Activated T-helper 1 cell treated with anti-CD3 and anti-CD28 coated beads, Interleukin-12 subunit alpha, Interleukin-12 subunit beta, Interleukin-2, Interleukin-4 antibody, amounts not matched to agents 30 ng/mL and 10 ng/mL and 1 ng/mL, durations not matched to agents 14 hours and 24 hours and 36 hours (primary cell): ENCODE measurements at regions not wholly inside any gene's neighbourhood (a gene's known extent, or its start where the extent isn't known, plus 50 kb on each side); places are given as distances from the start of the nearest gene placed in this dataset.

Experiments used
- DNase-seq: peaks from one replicate; pipeline ENCODE4 v3.0.0; 2021; ENCODE audit warnings: low spot score
- H3K27ac Mint-ChIP-seq: one replicate; pipeline ENCODE4 v1.8.0; 2021; ENCODE audit warnings: mild to moderate bottlenecking, mixed read lengths
- H3K27me3 Mint-ChIP-seq: one replicate; pipeline ENCODE4 v1.8.0; 2022; ENCODE audit warnings: mild to moderate bottlenecking, moderate library complexity, mixed read lengths; ENCODE audit not compliant: insufficient read depth
- H3K36me3 Mint-ChIP-seq: one replicate; pipeline ENCODE4 v1.8.0; 2021; ENCODE audit warnings: low read depth, mixed read lengths
- H3K4me1 Mint-ChIP-seq: one replicate; pipeline ENCODE4 v1.8.0; 2021; ENCODE audit warnings: low read depth, mixed read lengths
- H3K4me3 Mint-ChIP-seq: one replicate; pipeline ENCODE4 v1.8.0; 2021; ENCODE audit warnings: mild to moderate bottlenecking, moderate library complexity, mixed read lengths
- H3K9me3 Mint-ChIP-seq: one replicate; pipeline ENCODE4 v1.8.0; 2021; ENCODE audit warnings: mixed read lengths
- intact Hi-C: fragments of 100-400 bp; cut with micrococcal nuclease; formaldehyde crosslinking; loops from one replicate; pipeline ENCODE4 v1.15.1; 2024

DNA sequence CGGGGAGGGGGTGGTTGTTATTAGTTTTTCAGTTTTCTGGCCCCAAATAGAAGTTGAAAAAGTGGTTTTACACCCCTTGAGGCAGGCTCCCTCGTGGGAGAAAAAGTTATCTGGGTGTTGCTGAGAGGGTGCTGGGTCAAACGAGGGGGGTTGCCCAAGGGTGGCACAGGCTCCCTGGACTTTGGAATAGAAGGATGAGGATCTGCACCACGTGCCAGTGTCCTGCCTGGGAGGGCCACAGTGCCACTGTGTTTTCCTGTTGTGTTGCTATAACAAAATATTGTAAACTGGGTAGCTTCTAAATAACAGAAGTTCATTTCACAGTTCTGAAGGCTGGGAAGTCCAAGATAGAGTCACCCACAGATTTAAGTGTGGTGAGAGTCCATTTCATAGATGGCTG is 181.9 kb downstream of the CXCL12 start:
- Mint-ChIP-seq H3K4me1 (no peaks in the 10 kb centered on the region), H3K9me3 (no peaks in the 10 kb centered on the region)
- intact Hi-C loops, result no loop called here

DNA sequence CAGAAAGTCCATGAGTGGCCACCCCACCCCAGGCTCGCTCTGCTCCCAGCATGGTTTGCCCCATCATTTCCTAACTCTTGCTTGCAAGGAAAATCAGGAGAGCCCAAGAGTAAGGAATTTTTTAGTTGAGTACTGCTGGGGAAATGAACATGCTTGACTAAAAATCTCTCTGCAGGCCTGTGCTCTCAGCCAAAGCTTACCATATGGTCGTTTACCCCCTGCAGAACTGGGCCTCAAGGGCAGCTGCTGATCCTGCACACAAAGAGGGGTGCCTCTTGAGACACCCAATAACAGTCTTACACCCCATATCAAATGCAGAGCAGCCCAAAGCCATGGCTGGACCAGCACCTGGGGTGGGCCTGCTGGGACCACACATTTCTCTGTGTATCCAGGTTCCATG is 183.2 kb downstream of the CXCL12 start:
- Mint-ChIP-seq H3K27me3 (no peaks in the 10 kb centered on the region), H3K4me1 (no peaks in the 10 kb centered on the region), H3K36me3 (no peaks in the 10 kb centered on the region), H3K9me3 (no peaks in the 10 kb centered on the region), H3K27ac (no peak overlapping the region), H3K4me3 (no peak overlapping the region)
- intact Hi-C loops, result no loop called here
- no peak for DNase-seq

More for the DNA sequence above, 181.9 kb downstream of the CXCL12 start:
- Mint-ChIP-seq H3K27ac (no peak overlapping the region), H3K4me3 (no peak overlapping the region), H3K36me3 (no peaks in the 10 kb centered on the region), H3K27me3 (no peaks in the 10 kb centered on the region)
- DNase-seq, result no peak

DNA sequence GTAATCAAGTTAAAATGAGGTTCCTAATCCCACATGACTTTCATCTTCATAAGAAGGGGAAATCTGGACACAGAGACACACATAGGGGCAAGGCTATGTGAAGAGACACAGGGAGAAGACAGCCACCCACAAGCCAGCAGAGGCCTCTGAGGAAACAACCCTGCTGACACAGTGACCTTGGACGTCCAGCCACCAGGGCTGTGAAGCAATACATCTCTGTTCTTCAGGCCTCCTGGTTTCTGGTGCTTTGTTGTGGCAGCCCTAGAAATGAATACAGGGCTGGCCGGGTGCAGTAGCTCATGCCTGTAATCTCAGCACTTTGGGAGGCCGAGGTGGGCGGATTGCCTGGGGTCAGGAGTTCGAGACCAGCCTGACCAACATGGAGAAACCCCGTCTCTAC is 183.9 kb downstream of the CXCL12 start:
- intact Hi-C loops, result no loop called here
- no peak for DNase-seq

DNA sequence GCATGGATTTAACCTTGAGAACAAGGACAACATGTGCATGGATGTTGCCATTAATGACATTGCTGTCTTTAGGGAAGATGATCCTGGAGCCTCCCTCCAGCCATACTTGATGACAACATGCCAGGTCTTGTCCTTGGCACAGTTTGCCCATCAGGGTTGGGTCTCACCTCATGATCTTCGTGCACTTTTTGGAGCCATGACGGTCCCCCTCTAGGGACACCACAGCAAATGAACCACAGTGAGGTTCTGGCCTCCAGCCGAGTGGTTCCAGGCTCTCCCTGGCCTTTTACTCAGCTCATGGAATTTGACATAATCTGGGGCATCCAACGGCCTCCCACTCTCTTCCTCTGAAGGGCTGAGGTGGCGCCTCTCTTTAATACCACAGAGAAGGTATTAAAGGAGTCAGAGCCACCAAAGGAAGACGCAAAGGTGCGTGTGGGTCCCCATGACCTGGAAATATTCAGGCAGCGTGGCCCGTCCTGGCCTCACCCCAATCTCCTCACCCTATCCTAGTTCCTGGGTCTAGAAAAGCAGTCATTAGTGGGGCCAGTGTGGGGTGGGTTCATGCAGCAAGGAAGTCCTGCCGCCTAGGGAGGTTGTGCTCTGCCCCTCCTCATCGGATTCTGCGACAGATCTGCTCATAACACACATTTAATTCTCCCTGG is 184.8 kb downstream of the CXCL12 start:
- no peak for DNase-seq
- no peaks in the 10 kb centered on the region for H3K36me3 Mint-ChIP-seq
- H3K4me1 Mint-ChIP-seq, result no peaks in the 10 kb centered on the region
- no peaks in the 10 kb centered on the region for H3K9me3 Mint-ChIP-seq
- no peaks in the 10 kb centered on the region for H3K27me3 Mint-ChIP-seq
- H3K4me3 Mint-ChIP-seq, result no peak overlapping the region
- no peak overlapping the region for H3K27ac Mint-ChIP-seq
- intact Hi-C loops, result no loop called here

More for the DNA sequence above, 183.9 kb downstream of the CXCL12 start:
- Mint-ChIP-seq H3K36me3 (no peaks in the 10 kb centered on the region), H3K9me3 (no peaks in the 10 kb centered on the region), H3K4me3 (no peak overlapping the region), H3K27me3 (no peaks in the 10 kb centered on the region), H3K4me1 (no peaks in the 10 kb centered on the region), H3K27ac (no peak overlapping the region)

DNA sequence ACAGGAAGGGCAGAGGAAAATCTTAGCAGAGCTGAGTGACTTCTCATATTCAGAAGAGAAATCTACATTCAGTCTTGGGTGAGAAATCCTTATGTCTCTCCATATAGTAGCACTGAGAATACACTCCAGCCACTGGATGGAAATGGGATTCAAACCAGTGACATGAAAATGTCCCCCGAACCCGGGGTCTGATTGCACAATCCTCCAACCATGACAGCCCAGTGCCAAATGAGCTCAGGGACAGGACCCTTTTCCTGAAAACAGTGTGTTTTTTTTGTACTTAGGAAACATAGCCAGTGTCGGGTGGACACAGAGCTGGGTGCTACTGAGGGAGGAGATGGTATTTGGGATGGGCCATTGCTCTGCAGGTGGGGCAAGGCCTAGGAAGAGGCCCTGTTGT is 185.6 kb downstream of the CXCL12 start:
- H3K27me3 Mint-ChIP-seq, result no peaks in the 10 kb centered on the region
- H3K4me3 Mint-ChIP-seq, result no peak overlapping the region
- no peaks in the 10 kb centered on the region for H3K4me1 Mint-ChIP-seq
- H3K36me3 Mint-ChIP-seq, result no peaks in the 10 kb centered on the region
- no peak for DNase-seq
- H3K27ac Mint-ChIP-seq, result no peak overlapping the region
- intact Hi-C loops, result no loop called here
- no peaks in the 10 kb centered on the region for H3K9me3 Mint-ChIP-seq

DNA sequence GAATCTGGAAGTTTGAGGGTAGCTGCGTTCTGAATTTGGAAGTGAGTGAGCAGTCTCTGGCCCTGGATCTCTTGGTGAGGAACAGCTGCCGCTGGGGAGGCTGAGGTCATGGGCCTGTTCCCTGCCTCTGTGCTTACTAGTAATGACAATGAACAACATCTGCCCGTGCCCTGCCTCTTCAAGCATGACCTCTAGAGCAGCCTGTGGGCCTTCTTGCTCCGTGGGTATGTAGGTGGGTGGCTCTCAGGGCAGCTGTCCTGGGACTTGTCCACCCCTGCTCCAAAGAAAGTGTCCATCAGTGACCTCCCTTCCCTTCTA is 186.2 kb downstream of the CXCL12 start:
- Mint-ChIP-seq H3K27ac (no peak overlapping the region), H3K27me3 (no peaks in the 10 kb centered on the region), H3K4me3 (no peak overlapping the region), H3K4me1 (no peaks in the 10 kb centered on the region), H3K9me3 (no peaks in the 10 kb centered on the region), H3K36me3 (no peaks in the 10 kb centered on the region)
- intact Hi-C loops, result no loop called here
- no peak for DNase-seq

DNA sequence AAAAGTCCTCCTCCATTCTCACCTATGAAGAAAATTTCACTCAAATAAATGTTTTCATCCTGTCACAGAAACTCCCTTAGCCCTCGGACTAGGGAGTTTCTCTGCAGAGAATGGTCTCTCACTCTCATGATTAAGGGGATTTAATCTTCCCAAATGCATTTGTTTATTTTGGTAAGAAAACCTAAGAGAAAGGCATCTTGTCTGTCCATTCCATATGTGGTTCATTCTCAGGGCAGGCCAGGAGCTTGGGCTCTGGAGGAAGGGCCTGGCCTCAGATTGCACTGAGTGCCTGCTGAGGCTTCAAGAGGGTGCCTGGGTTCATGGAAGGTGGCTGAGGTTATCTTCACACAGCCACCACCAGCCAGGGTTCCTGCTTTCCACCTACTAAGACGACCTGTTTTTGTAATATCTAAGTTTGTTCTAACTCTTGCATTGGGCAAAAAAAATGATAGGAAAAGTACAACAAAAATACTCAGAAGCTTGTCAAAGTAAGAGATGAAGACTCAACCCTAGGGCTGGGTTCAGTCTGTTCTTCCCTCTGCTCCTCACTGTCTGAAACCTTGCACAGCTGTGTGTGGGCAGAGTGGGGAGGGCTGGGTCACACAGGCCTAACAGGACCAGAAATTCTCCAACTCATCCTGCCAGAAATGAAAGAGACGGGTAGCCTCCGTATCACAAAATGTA is 186.7 kb downstream of the CXCL12 start:
- H3K4me1 Mint-ChIP-seq, result no peaks in the 10 kb centered on the region
- no peaks in the 10 kb centered on the region for H3K36me3 Mint-ChIP-seq
- no peak overlapping the region for H3K27ac Mint-ChIP-seq
- H3K9me3 Mint-ChIP-seq, result no peaks in the 10 kb centered on the region
- intact Hi-C loops, result no loop called here
- no peak overlapping the region for H3K4me3 Mint-ChIP-seq
- no peak for DNase-seq
- no peaks in the 10 kb centered on the region for H3K27me3 Mint-ChIP-seq

DNA sequence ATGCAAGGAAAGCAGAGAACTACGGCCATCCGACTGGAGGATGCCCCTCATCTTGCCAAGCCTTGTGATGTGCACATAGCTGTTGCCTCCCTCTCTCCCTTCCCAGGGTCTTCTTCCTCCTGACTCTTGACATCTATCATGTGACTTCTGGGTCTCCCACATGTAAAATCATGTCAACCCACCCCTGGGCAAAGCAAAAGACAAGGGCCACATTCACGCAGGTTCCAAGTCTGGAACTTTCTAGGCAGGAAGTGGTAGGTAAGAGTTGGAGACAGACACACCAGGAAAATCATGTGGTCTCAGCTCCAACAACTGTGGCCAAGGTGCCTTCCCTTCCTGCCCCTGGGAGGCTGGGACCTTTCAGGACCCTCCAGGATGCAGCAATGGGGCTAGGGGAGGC is 187.3 kb downstream of the CXCL12 start:
- H3K4me3 Mint-ChIP-seq, result no peak overlapping the region
- no peak for DNase-seq
- no peaks in the 10 kb centered on the region for H3K27me3 Mint-ChIP-seq
- H3K4me1 Mint-ChIP-seq, result no peaks in the 10 kb centered on the region
- H3K36me3 Mint-ChIP-seq, result no peaks in the 10 kb centered on the region
- no peak overlapping the region for H3K27ac Mint-ChIP-seq
- no peaks in the 10 kb centered on the region for H3K9me3 Mint-ChIP-seq
- intact Hi-C loops, result no loop called here

DNA sequence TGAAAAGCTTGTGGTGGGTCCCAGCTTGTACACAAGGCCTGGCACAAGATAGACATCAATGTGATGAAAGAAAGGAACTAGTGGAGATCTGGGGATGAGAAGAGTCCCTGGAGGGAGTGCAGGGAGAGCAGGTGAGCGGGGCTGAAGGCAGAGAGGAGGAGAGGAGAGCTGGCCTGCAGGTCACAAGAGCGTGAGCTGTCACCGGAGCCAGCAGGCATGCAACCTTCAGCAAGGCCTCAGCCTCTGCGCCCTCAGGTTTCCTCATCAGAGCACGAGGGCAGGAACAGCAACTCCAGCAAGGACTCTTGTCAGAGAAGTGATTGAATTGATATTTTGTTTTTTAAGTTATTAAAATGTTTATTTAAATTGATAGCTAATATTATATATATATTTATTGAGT is 188.6 kb downstream of the CXCL12 start:
- no peak for DNase-seq
- H3K9me3 Mint-ChIP-seq, result no peaks in the 10 kb centered on the region
- H3K4me3 Mint-ChIP-seq, result no peak overlapping the region
- H3K27ac Mint-ChIP-seq, result no peak overlapping the region
- H3K4me1 Mint-ChIP-seq, result no peaks in the 10 kb centered on the region
- H3K36me3 Mint-ChIP-seq, result no peaks in the 10 kb centered on the region
- intact Hi-C loops, result no loop called here
- no peaks in the 10 kb centered on the region for H3K27me3 Mint-ChIP-seq

DNA sequence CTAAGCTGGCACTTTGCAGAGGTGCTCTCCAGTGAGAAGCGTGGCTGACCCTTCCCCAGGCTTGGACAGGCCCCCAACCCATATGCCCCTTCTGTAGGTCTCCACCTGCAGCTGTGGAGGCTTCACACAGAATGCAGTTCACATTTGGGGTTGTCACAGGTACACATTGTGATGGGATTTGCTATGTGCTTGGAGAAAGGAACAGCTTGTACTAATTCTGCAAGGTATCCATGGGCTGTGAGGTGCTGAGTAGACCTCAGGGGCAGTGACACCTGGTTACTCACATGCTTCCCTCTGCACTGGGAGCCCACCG is 188.9 kb downstream of the CXCL12 start:
- Mint-ChIP-seq H3K27ac (no peak overlapping the region), H3K9me3 (no peaks in the 10 kb centered on the region), H3K36me3 (no peaks in the 10 kb centered on the region), H3K4me3 (no peak overlapping the region), H3K4me1 (no peaks in the 10 kb centered on the region), H3K27me3 (no peaks in the 10 kb centered on the region)
- no peak for DNase-seq
- intact Hi-C loops, result no loop called here

DNA sequence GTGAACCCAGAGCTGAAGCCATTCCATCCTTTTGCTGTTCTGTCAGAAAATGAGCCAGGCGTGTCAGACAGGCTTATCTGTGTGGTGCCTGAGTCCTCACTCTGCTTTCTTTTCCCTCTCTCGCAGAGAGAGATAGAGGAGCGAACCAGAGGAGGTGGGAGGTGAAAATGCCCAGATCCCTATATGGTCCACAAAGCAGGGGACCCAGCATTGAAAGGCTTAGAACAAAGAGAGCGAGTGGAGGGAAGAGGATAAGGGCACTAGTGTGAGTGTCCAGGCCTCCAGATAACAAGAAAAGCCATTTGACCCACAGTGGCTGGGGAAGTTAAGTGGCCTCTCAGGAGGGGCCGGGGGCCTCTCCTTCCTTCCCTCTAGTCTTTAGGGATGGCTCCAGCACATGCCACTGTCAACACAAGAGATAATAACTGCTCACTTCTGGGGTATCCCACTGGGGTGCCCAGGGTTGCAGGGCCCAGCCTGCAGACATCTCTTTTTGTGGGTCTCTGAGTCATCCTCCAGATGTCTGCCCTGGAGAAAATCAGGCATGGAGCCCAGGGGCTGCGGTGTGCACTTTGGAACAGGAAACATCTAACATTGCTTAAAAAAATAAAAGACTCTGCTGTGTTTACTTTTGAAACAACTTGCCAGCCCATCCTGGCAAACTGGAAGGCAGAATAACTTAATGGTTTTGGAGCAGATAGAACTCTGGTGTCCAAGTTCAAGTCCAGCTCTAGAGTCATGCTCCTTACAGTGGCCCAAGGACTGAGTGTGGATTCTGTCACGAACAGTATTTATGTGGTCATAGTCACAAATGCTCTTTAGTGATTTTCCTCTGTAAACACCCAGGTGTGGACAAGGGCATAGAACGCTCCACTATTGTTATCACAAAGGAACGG is 189.5 kb downstream of the CXCL12 start:
- Mint-ChIP-seq H3K36me3 (no peaks in the 10 kb centered on the region), H3K4me1 (no peaks in the 10 kb centered on the region), H3K4me3 (no peak overlapping the region), H3K9me3 (no peaks in the 10 kb centered on the region), H3K27ac (no peak overlapping the region), H3K27me3 (no peaks in the 10 kb centered on the region)
- no peak for DNase-seq
- intact Hi-C loops, result no loop called here

DNA sequence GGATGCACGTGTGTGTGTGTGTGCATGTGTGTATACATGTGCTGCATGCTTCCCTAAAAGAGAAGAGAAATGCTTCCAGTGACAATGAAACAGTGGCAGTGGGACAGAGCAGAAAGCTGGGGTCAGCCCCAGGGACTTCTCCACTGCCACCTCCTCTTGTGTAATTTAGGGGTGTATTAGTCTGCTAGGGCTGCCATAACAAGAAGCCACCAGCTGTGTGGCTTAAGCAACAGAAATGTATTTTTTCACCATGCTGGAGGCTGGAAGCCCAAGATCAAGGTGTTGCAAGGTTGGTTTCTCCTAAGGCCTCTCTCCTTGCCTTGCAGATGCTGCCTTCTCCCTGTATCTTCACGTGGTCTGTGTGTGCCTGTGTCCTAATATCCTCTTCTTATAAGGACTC is 190.5 kb downstream of the CXCL12 start:
- no peaks in the 10 kb centered on the region for H3K36me3 Mint-ChIP-seq
- no peaks in the 10 kb centered on the region for H3K9me3 Mint-ChIP-seq
- no peak for DNase-seq
- H3K4me1 Mint-ChIP-seq, result no peaks in the 10 kb centered on the region
- H3K4me3 Mint-ChIP-seq, result no peak overlapping the region
- no peaks in the 10 kb centered on the region for H3K27me3 Mint-ChIP-seq
- no peak overlapping the region for H3K27ac Mint-ChIP-seq
- intact Hi-C loops, result no loop called here

DNA sequence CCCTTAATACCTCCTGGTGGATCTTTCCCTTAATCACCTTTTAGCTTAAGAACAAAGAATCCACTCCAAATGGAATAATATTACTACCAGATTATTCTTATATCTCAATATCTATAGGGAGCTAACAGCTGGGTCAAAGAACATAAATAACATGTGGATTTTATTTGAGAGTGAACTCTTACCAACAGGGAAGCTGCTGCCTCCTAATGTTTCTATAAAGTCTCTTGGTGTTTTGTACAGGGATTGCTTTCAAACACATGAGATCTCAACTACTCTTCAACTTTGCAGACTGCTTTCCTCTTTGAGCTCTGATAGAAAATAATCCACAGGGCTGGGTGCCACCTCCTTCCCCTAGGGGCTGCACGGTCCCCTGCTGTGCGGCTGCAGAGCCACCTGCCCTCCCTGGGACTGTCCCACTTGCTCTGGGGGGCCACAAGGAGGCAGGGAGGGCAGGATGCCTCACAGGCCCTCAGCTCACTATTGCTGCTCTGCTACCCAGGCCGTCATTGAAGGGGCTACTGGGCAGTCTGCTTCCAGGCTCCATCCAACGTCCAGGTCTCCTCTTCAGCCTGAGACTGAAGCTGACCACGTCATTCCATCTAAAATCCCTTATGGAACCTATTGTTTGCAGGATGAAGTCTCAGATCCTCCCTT is 191.2 kb downstream of the CXCL12 start:
- intact Hi-C loops, result no loop called here
- peaks cover 2% of the 10 kb centered on the region for H3K9me3 Mint-ChIP-seq
- H3K4me3 Mint-ChIP-seq, result no peak overlapping the region
- H3K36me3 Mint-ChIP-seq, result no peaks in the 10 kb centered on the region
- H3K4me1 Mint-ChIP-seq, result no peaks in the 10 kb centered on the region
- no peaks in the 10 kb centered on the region for H3K27me3 Mint-ChIP-seq
- DNase-seq, result no peak
- H3K27ac Mint-ChIP-seq, result no peak overlapping the region
